Ishikawa (cell line): ENCODE measurements at regions not wholly inside any gene's neighbourhood (a gene's known extent, or its start where the extent isn't known, plus 50 kb on each side); places are given as distances from the start of the nearest gene placed in this dataset.

Experiments used
- CREB1 ChIP-seq: IDR thresholded peaks from 2 replicates; pipeline ENCODE4 v1.6.1; 2012; ENCODE audit warnings: low read depth
- EP300 ChIP-seq: IDR thresholded peaks from 2 replicates; pipeline ENCODE4 v1.6.1; 2012; ENCODE audit warnings: borderline replicate concordance
- FOXM1 ChIP-seq: IDR thresholded peaks from 2 replicates; pipeline ENCODE4 v1.6.1; 2012; ENCODE audit warnings: low read depth, borderline replicate concordance
- NFIC ChIP-seq: IDR thresholded peaks from 2 replicates; pipeline ENCODE4 v1.6.1; 2012
- RAD21 ChIP-seq: IDR thresholded peaks from 2 replicates; pipeline ENCODE4 v1.6.1; 2012; ENCODE audit warnings: low read depth
- TAF1 ChIP-seq: IDR thresholded peaks from 2 replicates; pipeline ENCODE4 v1.6.1; 2012; ENCODE audit warnings: low read depth, mild to moderate bottlenecking
- YY1 ChIP-seq: IDR thresholded peaks from 2 replicates; pipeline ENCODE4 v1.6.1; 2012; ENCODE audit warnings: low read depth
- ZBTB7A ChIP-seq: IDR thresholded peaks from 2 replicates; pipeline ENCODE4 v1.6.1; 2012; ENCODE audit warnings: low read depth
- TF ChIP-seq, protein P1 (sequence below): IDR thresholded peaks from 2 replicates; pipeline ENCODE4 v1.6.1; 2012; ENCODE audit warnings: low read depth, mild to moderate bottlenecking
- TF ChIP-seq, protein P2 (sequence below): IDR thresholded peaks from 2 replicates; pipeline ENCODE4 v1.6.1; 2012

DNA sequence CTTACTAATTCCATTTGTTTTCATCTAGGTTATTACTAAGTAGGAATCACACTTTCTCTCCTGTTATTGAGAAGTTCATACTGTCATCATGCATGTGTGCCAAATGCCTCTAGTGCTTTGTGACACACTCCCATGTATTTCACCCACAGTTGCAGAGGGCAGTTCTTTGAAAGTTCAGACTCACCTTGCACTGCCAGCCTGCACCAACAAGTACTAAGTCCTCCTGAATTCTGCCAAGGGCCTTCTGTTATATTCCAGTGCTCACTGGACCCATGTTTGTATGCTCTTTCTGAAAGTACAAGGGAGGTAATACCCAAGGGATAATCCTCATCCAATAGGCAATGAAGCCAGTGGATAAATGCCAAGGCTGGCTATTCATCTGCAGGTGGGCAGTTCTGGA is 136.6 kb upstream of the ARPP21 start:
- TF ChIP-seq ZBTB7A, result no peak
- no peak for TF ChIP-seq RAD21
- no peak for TF ChIP-seq TAF1
- TF ChIP-seq NFIC, result no peak
- no peak for TF ChIP-seq YY1
- TF ChIP-seq, protein P1, sequence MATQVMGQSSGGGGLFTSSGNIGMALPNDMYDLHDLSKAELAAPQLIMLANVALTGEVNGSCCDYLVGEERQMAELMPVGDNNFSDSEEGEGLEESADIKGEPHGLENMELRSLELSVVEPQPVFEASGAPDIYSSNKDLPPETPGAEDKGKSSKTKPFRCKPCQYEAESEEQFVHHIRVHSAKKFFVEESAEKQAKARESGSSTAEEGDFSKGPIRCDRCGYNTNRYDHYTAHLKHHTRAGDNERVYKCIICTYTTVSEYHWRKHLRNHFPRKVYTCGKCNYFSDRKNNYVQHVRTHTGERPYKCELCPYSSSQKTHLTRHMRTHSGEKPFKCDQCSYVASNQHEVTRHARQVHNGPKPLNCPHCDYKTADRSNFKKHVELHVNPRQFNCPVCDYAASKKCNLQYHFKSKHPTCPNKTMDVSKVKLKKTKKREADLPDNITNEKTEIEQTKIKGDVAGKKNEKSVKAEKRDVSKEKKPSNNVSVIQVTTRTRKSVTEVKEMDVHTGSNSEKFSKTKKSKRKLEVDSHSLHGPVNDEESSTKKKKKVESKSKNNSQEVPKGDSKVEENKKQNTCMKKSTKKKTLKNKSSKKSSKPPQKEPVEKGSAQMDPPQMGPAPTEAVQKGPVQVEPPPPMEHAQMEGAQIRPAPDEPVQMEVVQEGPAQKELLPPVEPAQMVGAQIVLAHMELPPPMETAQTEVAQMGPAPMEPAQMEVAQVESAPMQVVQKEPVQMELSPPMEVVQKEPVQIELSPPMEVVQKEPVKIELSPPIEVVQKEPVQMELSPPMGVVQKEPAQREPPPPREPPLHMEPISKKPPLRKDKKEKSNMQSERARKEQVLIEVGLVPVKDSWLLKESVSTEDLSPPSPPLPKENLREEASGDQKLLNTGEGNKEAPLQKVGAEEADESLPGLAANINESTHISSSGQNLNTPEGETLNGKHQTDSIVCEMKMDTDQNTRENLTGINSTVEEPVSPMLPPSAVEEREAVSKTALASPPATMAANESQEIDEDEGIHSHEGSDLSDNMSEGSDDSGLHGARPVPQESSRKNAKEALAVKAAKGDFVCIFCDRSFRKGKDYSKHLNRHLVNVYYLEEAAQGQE, result no peak
- TF ChIP-seq, protein P2, sequence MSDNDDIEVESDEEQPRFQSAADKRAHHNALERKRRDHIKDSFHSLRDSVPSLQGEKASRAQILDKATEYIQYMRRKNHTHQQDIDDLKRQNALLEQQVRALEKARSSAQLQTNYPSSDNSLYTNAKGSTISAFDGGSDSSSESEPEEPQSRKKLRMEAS, result no peak
- TF ChIP-seq FOXM1, result no peak
- TF ChIP-seq CREB1, result no peak
- no peak for TF ChIP-seq EP300
